T-helper 1 cell treated with Interleukin-12 subunit alpha and Interleukin-12 subunit beta and Interleukin-4 antibody, amounts not matched to agents 30 ng/mL and 1 ng/mL, for 36 hours (primary cell): ENCODE measurements at regions not wholly inside any gene's neighbourhood (a gene's known extent, or its start where the extent isn't known, plus 50 kb on each side); places are given as distances from the start of the nearest gene placed in this dataset.

Source experiments
- intact Hi-C: fragments of 100-400 bp; cut with micrococcal nuclease; formaldehyde crosslinking; loops from one replicate; pipeline ENCODE4 v1.15.1; 2024

DNA sequence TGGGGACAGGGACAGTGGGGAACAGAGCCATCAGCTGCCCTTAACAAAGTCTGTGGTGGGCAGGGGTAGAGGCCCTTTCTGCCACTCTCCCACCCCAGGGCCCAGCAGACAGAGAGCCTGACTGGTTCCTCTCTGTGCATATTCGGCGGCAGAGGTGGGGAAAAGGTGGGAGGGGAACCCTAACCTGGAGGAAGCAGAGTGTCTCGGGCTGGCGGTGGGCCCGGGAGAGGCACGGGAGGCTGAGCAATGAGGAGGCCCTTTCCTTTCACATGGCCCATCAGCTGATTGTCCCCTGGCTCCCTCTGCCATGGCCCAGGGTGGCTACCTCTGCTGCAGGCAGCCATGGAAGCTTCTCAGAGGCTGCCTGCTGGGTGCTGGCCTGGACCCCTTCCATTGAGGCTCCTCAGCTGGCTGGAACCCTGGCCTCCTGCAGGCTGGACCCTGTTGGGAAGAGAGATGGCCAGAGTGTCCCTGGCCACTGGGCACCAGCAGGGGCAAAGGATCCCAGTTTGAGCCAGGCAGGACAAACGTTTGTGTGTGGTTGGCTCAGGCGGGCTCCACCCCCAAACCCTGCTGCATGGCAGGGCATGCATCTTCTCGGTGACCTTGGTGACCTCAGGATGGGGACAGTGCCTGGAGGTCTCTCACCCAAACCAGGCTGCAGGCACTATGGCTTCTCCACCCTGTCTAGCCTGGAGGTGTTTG is 202.8 kb upstream of the ZNF536 start:
- intact Hi-C loops: no loop called here

GRCh38 chr19:30170081-30170480 is 202.1 kb upstream of the ZNF536 start:
- intact Hi-C loops: no loop called here

DNA sequence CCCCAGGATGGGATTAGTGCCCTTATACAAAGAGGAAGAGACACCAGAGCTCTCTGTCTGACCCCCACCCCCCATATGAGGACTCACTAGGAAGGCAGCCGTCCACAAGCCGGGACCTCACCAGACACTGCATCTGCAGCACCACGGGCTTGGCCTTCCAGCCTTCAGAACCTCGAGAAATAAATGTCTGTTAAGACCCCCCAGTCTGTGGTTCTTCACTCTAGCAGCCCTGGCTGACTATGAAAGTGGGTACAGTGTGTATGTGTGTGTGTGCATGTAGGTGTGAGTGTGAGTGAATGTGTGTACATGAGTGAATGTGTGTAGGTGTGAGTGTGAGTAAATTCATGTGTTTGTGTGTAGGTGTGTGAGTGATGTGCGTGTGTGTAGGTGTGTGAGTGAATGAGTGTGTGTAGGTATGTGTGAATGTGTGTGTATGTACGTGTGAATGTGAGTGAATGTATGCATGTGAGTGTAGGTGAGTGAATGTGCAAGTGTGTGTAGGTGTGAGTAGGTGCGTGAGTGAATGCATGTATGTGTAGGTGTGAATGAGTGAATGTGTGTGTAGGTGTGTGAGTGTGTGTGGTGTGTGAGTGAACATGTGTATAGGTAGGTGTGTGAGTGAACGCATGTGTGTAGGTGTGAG is 201.6 kb upstream of the ZNF536 start:
- intact Hi-C loops: no loop called here

DNA sequence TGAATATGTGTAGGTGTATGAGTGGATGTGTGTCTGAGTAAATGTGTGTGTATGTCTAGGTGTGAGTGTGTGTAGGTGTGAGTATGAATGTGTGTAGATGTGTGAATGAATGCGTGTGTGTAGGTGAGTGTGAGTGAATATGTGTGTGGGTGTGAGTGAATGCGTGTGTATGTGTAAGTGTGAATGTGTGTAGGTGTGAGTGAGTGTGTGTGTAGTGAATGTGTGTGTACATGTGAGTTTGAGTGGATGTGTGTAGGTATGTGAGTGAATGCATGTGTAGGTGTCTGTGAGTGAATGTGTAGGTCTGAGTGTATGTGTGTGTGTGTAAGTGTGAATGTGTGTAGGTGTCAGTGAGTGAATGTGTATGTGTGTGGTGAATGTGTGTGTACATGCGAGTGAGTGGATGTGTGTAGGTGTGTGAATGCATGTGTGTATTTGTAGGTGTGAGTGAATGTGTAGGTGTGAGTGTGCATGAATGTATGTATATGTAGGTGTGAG is 201.0 kb upstream of the ZNF536 start:
- intact Hi-C loops: no loop called here

- intact Hi-C loops: no loop called here
Observed at GRCh38 chr19:30171795-30172612, 200.2 kb upstream of the ZNF536 start.

- intact Hi-C loops: no loop called here
Observed at GRCh38 chr19:30172613-30173242, 199.5 kb upstream of the ZNF536 start.

- intact Hi-C loops: no loop called here
Observed at GRCh38 chr19:30173593-30174356, 198.4 kb upstream of the ZNF536 start.

GRCh38 chr19:30174357-30174645 is 197.9 kb upstream of the ZNF536 start:
- intact Hi-C loops: no loop called here

- intact Hi-C loops: no loop called here
Observed at GRCh38 chr19:30174791-30175190, 197.4 kb upstream of the ZNF536 start.

GRCh38 chr19:30175987-30176386 is 196.2 kb upstream of the ZNF536 start:
- intact Hi-C loops: no loop called here

- intact Hi-C loops: no loop called here
Observed at GRCh38 chr19:30178721-30179402, 193.3 kb upstream of the ZNF536 start.

DNA sequence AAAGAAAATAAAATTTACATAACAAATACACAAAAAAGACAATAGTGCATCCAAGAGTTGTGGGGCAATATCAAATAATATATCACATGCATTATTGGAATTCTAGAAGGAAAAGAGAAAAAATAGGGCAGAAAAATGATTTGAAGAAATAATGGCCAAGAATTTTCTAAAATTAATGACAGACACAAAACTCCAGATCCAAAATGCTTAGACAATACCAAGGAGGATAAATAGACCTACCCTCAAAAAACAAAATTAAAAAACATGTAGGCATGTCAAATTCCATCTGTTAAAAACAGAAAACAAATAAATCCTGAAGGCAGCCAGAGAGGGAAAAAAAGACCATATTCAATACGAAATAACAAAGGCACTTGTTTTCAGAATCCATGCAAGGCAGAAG is 191.5 kb upstream of the ZNF536 start:
- intact Hi-C loops: no loop called here

- intact Hi-C loops: no loop called here
Observed at GRCh38 chr19:30183807-30184490, 188.2 kb upstream of the ZNF536 start.

DNA sequence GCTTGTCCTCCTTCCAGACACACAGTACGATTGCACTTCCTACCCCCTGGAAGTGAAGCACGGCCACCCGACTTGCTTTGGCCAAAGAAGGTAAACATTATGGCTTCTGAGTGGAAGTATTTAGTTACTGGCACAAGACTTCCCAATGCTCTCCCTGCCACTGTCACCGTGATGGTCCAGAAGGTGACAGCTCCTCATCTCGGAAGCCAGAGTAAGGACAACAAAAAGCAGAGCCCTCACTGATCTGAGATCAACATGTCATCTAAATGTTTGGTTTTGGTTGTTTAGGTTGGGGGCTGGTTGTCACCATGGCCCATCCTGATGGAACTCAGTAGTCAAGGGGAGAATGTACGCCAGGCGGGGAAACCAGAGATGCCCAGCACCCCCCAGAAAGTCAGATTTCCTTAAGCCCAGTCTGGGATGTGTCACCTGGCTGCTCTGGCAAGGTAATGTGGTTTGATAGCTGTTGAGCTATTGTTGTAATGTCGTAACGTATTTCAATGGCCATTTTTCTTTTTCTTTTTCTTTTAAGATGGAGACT is 170.1 kb upstream of the ZNF536 start:
- intact Hi-C loops: no loop called here

GRCh38 chr19:30204721-30205120 is 167.5 kb upstream of the ZNF536 start:
- intact Hi-C loops: no loop called here

GRCh38 chr19:30206187-30206586 is 166.0 kb upstream of the ZNF536 start:
- intact Hi-C loops: no loop called here

DNA sequence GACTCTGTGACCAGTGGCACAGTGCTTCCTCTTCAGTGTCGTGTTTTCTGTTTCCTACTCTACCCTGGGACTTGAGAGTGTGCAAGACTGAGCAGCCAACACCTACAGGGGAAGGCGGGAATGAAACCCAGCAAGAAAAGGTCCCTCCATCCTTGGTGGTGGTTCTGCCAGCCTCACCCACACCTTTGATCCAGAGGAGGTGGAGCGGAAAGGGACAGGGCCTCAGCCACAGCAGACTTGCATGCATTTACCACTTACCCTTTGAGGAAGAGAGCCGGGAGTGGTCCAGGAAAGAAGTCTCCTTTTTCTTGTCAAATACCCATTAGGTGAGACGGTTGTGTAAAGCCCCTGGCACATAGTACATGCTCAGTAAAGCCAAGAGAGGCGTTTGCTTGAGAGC is 164.8 kb upstream of the ZNF536 start:
- intact Hi-C loops: no loop called here

DNA sequence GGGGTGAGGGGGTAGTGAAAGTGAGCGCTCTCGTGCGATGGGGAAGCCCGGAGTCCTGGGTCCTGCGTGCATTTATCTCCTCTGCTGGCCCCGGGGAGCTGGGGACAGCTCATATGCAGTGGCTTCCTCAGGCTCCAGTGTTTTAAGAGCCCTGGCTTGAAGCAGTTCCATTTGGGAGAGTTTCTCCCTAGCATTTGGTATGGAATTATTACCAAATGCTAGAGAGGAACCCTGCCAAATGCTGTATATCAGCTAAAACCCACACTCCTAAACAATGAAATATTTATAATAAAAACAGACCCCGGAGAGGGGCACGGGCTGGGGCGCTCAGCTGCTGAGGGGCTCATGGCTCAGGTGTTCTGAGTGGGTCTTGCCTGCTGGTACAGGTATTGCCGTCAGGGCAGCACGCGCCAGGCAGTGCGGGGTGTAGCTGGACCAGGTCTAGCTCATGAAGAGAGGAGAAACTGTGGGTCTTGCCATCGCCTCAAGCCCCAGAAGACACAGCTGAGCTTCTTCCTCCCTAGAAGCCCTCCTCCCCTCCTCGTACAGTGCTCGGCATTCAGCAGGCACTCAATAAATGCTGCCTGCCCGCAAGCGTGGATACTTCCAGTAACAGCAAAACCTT is 163.6 kb upstream of the ZNF536 start:
- intact Hi-C loops: no loop called here
